H54 (cell line): ENCODE measurements at regions not wholly inside any gene's neighbourhood (a gene's known extent, or its start where the extent isn't known, plus 50 kb on each side); places are given as distances from the start of the nearest gene placed in this dataset.
"Not testable (repeated sequence)": the region's sequence is repeated elsewhere in the genome, so short reads cannot be mapped to it uniquely, and the experiment has no call there.

ENCODE experiments used
- DNase-seq: peaks from one replicate; pipeline ENCODE4 v3.0.0; 2011; ENCODE audit warnings: low spot score, mixed read lengths; ENCODE audit not compliant: insufficient read length
- FAIRE-seq: peaks from 3 replicates; lab custom pipeline; 2011; peaks lifted over from hg19 to GRCh38; lab: Jason Lieb, UNC
- POLR2A ChIP-seq: IDR thresholded peaks from 2 replicates; pipeline ENCODE4 v1.6.1; 2011; ENCODE audit warnings: low read depth, mild to moderate bottlenecking, low read length

DNA sequence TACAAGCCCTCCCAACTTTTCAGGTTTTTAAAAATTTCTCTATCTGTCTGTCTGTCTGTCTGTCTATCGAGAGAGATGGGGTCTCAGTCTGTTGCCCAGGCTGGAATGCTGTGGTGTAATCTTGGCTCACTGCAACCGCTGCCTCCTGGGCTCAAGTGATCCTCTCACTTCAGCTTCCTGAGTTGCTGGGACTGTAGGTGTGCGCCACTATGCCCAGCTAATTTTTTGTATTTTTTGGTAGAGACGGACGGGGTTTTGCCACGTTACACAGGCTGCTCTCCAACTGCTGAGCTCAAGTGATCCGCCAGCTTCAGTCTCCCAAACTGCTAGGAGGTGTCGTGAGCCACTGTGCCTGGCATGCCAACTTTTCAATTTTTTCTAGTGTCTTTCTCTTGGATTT is 437.2 kb downstream of the PCNX1 start:
- DNase-seq (no peak), FAIRE-seq (no peak)
- no peak for TF ChIP-seq POLR2A

DNA sequence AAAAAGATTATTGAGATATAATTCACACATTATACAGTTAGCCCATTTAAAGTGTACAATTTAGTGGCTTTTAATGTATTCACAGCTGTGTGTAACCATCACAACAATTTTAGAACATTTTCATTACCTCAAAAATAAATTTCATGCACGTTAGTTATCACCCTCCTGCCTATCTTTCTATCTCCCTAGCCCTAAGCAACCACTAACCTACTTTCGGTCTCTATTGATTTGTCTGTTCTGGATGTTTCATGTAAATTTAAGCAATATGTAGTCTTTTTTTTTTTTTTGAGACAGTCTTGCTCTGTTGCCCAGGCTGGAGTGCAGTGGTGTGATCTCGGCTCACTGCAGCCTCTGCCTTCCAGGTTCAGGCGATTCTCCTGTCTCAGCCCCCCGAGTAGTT is 439.4 kb downstream of the PCNX1 start:
- FAIRE-seq, result no peak

DNA sequence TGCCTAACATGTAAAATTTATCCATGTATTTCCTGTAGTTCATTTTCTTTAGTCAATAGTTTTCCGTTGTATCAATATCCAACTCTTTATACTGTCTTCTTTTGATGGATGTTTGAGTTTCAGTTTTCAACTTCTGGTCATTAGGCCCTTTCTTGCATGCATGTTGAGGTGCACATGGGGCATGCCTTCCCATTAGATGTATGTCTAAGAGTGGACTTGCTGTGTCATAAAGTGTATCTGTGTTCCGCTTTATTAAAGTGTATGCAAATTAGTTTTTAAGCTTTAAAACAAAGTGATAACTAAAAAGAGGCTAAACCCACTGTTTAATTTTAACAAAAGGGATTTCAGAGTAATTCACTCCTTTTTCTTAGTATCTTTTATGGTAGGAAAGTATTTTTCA is 441.1 kb downstream of the PCNX1 start:
- DNase-seq (no peak), FAIRE-seq (no peak)
- no peak for TF ChIP-seq POLR2A

More for the DNA sequence above, 439.4 kb downstream of the PCNX1 start:
- TF ChIP-seq POLR2A, result no peak
- no peak for DNase-seq

DNA sequence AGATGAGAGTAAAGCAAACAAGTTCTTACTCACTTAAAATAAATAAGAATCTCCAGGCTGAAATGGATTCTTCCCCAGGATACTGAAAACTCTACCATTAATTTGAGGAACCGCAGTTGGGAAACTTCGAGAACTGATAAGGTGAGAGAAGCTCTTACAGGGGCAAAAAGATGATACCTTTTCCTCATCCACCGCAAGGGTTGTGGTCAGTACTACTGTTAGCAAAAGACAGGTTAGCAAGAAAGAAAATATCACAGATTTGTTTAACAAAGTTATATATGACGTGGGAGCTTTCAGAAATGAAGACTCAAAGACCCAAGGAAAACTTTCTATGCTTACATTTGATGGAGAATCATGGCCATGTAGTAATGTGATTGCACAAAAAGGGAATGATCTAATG is 441.6 kb downstream of the PCNX1 start:
- DNase-seq (no peak), FAIRE-seq (no peak)
- TF ChIP-seq POLR2A, result no peak

DNA sequence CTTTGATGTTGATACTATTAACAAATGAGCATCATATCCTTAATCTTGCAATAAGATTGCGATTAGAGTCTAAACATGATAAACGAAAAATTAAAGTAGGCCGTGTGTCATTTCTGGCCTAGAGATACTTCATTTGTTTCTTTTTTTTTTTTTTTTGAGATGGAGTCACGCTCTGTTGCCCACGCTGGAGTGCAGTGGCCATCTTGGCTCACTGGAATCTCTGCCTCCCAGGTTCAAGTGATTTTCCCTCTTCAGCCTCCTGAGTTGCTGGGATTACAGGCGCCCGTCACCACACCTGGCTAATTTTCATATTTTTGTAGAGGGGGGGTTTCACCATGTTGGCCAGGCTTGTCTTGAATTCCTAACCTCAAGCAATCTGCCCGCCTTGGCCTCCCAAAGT is 446.9 kb downstream of the PCNX1 start:
- no peak for TF ChIP-seq POLR2A
- DNase-seq, result no peak
- no peak for FAIRE-seq

- FAIRE-seq, result no peak
- no peak for DNase-seq
- no peak for TF ChIP-seq POLR2A
Observed at GRCh38 chr14:71354801-71355200, 447.5 kb downstream of the PCNX1 start.

- peak; percentile 15 for FAIRE-seq
- no peak for DNase-seq
- no peak for TF ChIP-seq POLR2A
Observed at GRCh38 chr14:71355324-71356201, 448.3 kb downstream of the PCNX1 start.

- FAIRE-seq (no peak), DNase-seq (no peak)
- TF ChIP-seq POLR2A, result no peak
Observed at GRCh38 chr14:71358209-71358931, 451.1 kb downstream of the PCNX1 start.

DNA sequence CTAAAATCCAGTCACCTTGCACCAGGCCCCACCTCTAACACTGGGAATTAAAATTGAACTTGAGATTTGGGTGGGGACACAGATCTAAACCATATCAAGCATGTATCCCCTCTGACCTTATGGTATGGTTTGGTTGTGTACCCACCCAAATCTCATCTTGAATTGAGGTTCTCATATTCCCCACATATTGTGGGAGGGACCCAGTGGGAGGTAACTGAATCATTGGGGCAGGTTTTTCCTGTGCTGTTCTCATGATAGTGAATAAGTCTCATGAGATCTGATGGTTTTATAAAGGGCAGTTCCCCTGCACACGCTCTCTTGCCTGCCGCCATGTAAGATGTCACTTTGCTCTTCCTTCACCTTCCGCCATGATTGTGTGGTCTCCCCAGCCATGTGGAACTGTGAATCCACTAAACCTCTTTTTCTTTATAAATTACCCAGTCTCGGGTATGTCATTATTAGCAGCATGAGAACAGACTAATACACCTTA is 451.7 kb downstream of the PCNX1 start:
- not testable (repeated sequence) for DNase-seq, FAIRE-seq

DNA sequence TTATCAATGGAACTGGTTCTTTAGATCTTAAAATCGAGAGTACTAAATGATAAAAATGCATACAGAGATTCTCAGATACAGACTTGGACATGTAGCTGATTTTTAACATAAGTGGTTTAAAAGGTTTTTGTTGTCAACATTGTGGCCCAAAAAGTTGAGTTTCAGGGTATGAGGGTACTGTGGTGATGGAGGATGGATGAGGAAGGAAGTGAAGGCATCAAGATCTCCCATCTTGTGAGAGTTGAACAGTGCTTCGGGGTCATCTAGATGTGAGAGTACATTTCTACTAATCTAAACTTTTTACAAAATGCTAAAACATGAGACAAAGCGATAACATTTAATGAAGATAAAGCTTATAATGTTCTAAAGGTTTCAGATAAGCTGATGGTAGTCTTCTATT is 452.6 kb downstream of the PCNX1 start:
- FAIRE-seq (no peak), DNase-seq (no peak)

GRCh38 chr14:71361336-71361735 is 454.1 kb downstream of the PCNX1 start:
- no peak for DNase-seq
- TF ChIP-seq POLR2A, result no peak
- peak; percentile 30 for FAIRE-seq

More for the DNA sequence above, 452.6 kb downstream of the PCNX1 start:
- TF ChIP-seq POLR2A, result no peak

DNA sequence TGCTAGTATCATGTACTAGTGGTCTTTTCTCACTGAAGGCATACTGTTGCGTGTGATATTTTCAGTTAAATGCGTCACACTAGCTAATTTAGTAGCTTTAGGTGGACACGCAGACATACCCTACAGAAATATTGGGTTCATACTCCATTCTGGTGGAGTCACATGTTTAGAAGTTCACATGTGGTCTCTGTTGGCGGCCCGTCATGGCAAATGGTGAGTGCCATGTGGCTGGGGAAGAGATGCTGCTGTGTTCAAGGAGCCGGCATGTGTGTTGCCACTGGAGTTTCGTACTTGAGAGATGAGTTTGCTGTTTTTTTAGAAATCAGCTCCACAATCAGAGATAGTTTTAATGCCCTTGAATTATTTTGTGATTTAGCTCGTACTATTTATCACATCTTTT is 454.6 kb downstream of the PCNX1 start:
- DNase-seq (no peak), FAIRE-seq (no peak)
- TF ChIP-seq POLR2A, result no peak

- DNase-seq (no peak), FAIRE-seq (no peak)
- TF ChIP-seq POLR2A, result no peak
Observed at GRCh38 chr14:71362282-71362681, 455.0 kb downstream of the PCNX1 start.

GRCh38 chr14:71362920-71363584 is 455.8 kb downstream of the PCNX1 start:
- FAIRE-seq, result peak; percentile 6
- DNase-seq, result no peak
- TF ChIP-seq POLR2A, result no peak
